Fibroblast of lung (primary cell): ENCODE measurements at regions not wholly inside any gene's neighbourhood (a gene's known extent, or its start where the extent isn't known, plus 50 kb on each side); places are given as distances from the start of the nearest gene placed in this dataset.
"Not testable (repeated sequence)": the region's sequence is repeated elsewhere in the genome, so short reads cannot be mapped to it uniquely, and the experiment has no call there.

ENCODE experiments used
- DNase-seq, 2 donors: peaks; one replicate each; pipeline versions ENCODE4 v3.0.0 to v3.0.0-alpha.2; 2010; ENCODE audit warnings: low read depth in 2 of 2
- H2AFZ ChIP-seq: 2 replicates; pipeline ENCODE4 v1.5.1; 2012; ENCODE audit warnings: low read length, control low read depth, inconsistent platforms
- H3K27ac ChIP-seq: 2 replicates; pipeline ENCODE4 v1.5.1; 2011; ENCODE audit warnings: low read length, control low read depth; ENCODE audit not compliant: insufficient read depth
- H3K27me3 ChIP-seq: 2 replicates; pipeline ENCODE4 v1.5.1; 2011; ENCODE audit warnings: mild to moderate bottlenecking, low read length; ENCODE audit not compliant: control insufficient read depth, insufficient read depth
- H3K36me3 ChIP-seq: 2 replicates; pipeline ENCODE4 v1.5.1; 2011; ENCODE audit warnings: low read length; ENCODE audit not compliant: control insufficient read depth, insufficient read depth
- H3K4me1 ChIP-seq: 2 replicates; pipeline ENCODE4 v1.5.1; 2011; ENCODE audit warnings: low read length; ENCODE audit not compliant: control insufficient read depth, insufficient read depth; ENCODE audit errors: extremely low read depth
- H3K4me2 ChIP-seq: 2 replicates; pipeline ENCODE4 v1.5.1; 2011; ENCODE audit warnings: low read length, control low read depth; ENCODE audit not compliant: insufficient read depth; ENCODE audit errors: extremely low read depth
- H3K4me3 ChIP-seq, 4 experiments: fragments of 200-600 bp in 1 of 4; sonication (generic) in 1 of 4; replicated peaks in 1 of 4; 2 replicates each; pipeline ENCODE4 v1.5.1; 2011 to 2016; ENCODE audit warnings: low read length in 4 of 4, low read depth in 3 of 4, mild to moderate bottlenecking in 3 of 4, control low read depth in 2 of 4, inconsistent platforms in 1 of 4, mixed read lengths in 1 of 4; ENCODE audit not compliant: insufficient read depth in 1 of 4; ENCODE audit errors: control extremely low read depth in 1 of 4
- H3K79me2 ChIP-seq: 2 replicates; pipeline ENCODE4 v1.5.1; 2012; ENCODE audit warnings: mild to moderate bottlenecking, low read length, inconsistent platforms; ENCODE audit not compliant: control insufficient read depth, insufficient read depth
- H3K9ac ChIP-seq: 2 replicates; pipeline ENCODE4 v1.5.1; 2011; ENCODE audit warnings: mild to moderate bottlenecking, low read length, control low read depth; ENCODE audit not compliant: insufficient read depth
- H3K9me3 ChIP-seq: 2 replicates; pipeline ENCODE4 v1.5.1; 2012; ENCODE audit warnings: low read depth, low read length; ENCODE audit not compliant: control insufficient read depth, insufficient read depth
- H4K20me1 ChIP-seq: 2 replicates; pipeline ENCODE4 v1.5.1; 2011; ENCODE audit warnings: low read length; ENCODE audit not compliant: control insufficient read depth, insufficient read depth; ENCODE audit errors: extremely low read depth
- EZH2 ChIP-seq: IDR thresholded peaks from 2 replicates; pipeline ENCODE4 v1.5.1; 2012; ENCODE audit warnings: low read length, control low read depth, mild to moderate bottlenecking; ENCODE audit errors: missing control alignments
- TF ChIP-seq, protein P1 (sequence below), 2 donors: IDR thresholded peaks in 1 of 2; conservative IDR thresholded peaks in 1 of 2; 1 replicate in 1 of 2; 2 replicates in 1 of 2; pipeline ENCODE4 v1.5.1; 2011 to 2012; ENCODE audit warnings: low read length in 2 of 2, control low read depth in 1 of 2, inconsistent platforms in 1 of 2, low read depth in 1 of 2, mild to moderate bottlenecking in 1 of 2

DNA sequence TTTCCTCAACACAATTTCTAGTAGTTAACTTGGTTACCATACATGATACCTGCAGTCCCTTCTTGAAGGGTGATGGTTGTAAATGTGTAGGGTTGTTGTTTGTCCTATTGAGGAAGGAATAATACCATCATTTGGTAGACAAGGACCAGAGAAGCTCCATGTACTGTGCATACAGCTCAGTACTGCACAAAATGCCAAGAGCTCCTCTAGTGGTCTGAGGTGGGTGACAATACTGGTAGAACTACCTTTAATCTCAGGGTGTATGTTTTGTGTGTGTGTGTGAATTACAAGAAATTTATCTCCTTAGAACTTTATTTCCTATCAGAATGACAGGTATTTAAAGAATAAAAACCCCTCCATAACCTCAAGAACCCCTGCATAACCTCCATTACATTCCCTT, 575.3 kb downstream of the TMTC2 start:
- TF ChIP-seq, protein P1, sequence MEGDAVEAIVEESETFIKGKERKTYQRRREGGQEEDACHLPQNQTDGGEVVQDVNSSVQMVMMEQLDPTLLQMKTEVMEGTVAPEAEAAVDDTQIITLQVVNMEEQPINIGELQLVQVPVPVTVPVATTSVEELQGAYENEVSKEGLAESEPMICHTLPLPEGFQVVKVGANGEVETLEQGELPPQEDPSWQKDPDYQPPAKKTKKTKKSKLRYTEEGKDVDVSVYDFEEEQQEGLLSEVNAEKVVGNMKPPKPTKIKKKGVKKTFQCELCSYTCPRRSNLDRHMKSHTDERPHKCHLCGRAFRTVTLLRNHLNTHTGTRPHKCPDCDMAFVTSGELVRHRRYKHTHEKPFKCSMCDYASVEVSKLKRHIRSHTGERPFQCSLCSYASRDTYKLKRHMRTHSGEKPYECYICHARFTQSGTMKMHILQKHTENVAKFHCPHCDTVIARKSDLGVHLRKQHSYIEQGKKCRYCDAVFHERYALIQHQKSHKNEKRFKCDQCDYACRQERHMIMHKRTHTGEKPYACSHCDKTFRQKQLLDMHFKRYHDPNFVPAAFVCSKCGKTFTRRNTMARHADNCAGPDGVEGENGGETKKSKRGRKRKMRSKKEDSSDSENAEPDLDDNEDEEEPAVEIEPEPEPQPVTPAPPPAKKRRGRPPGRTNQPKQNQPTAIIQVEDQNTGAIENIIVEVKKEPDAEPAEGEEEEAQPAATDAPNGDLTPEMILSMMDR (conservative IDR thresholded peaks at IDR 0.05 in 1 of 2, IDR thresholded peaks at IDR 0.05 in 1 of 2; ENCODE audit: low read depth in 1 of 2, low read length in 2 of 2) = no peak
- no peak for TF ChIP-seq EZH2
- no peak overlapping the region for H2AFZ ChIP-seq
- no peaks in the 10 kb centered on the region for H3K79me2 ChIP-seq
- no peaks in the 10 kb centered on the region for H3K36me3 ChIP-seq
- no peaks in the 10 kb centered on the region for H4K20me1 ChIP-seq
- no peak overlapping the region for H3K4me3 ChIP-seq
- no peak overlapping the region for H3K27ac ChIP-seq
- H3K9ac ChIP-seq = no peak overlapping the region
- no peaks in the 10 kb centered on the region for H3K9me3 ChIP-seq
- H3K4me2 ChIP-seq = no peak overlapping the region
- no peaks in the 10 kb centered on the region for H3K4me1 ChIP-seq
- DNase-seq = no peak
- no peaks in the 10 kb centered on the region for H3K27me3 ChIP-seq

DNA sequence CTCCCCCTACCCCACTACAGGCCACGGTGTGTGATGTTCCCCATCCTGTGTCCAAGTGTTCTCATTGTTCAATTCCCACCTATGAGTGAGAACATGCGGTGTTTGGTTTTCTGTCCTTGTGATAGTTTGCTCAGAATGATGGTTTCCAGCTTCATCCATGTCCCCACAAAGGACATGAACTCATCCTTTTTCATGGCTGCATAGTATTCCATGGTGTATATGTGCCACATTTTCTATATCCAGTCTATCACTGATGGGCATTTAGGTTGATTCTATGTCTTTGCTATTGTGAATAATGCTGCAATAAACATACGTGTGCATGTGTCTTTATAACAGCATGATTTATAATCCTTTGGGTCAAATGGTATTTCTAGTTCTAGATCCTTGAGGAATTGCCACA, 573.4 kb downstream of the TMTC2 start:
- not testable (repeated sequence) for H3K4me1 ChIP-seq, H3K27ac ChIP-seq, H3K4me2 ChIP-seq, DNase-seq, H2AFZ ChIP-seq, H3K9ac ChIP-seq, H3K36me3 ChIP-seq, H4K20me1 ChIP-seq, H3K27me3 ChIP-seq, H3K4me3 ChIP-seq, H3K79me2 ChIP-seq, H3K9me3 ChIP-seq

DNA sequence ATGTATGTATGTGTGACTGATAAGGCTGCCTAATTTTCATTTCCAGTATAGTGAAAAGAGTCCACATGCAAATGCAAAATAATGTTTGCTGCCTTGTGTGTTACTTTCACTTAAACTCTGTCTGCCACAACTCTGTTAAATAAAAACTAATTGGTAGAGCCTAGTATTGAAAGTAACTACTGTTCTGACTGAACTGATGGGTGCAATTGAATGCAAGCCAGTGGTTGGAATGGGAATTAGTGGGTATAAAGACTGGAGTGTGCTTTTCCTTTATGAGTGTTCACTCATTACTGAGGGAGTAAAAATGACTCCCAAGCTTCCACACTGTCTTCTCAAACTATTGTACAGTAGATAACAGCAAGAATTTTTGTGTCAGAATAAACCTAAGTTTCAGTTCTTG, 571.0 kb downstream of the TMTC2 start:
- Histone ChIP-seq H3K9ac (no peak overlapping the region), H3K79me2 (no peaks in the 10 kb centered on the region), H3K27ac (no peak overlapping the region), H3K9me3 (no peaks in the 10 kb centered on the region), H3K4me2 (no peak overlapping the region), H3K27me3 (no peaks in the 10 kb centered on the region), H3K4me1 (no peaks in the 10 kb centered on the region), H3K4me3 (no peak overlapping the region), H2AFZ (no peak overlapping the region), H3K36me3 (no peaks in the 10 kb centered on the region), H4K20me1 (no peaks in the 10 kb centered on the region)
- TF ChIP-seq, protein P1 (conservative IDR thresholded peaks at IDR 0.05 in 1 of 2, IDR thresholded peaks at IDR 0.05 in 1 of 2; ENCODE audit: low read depth in 1 of 2, low read length in 2 of 2) = no peak
- no peak for TF ChIP-seq EZH2
- DNase-seq = no peak

DNA sequence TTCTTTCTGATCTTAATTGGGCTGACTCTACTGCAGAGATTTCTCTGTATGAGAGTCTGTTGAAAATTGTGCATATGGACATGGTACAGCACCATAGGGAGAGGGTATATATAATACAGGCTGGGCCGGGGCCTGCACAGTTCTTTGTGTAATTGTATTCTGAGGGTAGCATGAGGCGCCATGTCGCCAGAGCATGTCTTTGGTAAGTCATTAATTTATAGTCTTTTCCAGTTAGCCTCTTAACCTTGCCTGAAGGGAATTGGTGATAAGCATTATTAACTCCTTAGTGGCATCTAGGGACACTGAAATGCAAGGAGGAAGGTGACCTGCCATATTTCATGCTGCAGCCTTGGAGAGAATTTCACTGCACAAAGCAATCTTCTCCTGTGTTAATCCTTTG, 569.9 kb downstream of the TMTC2 start:
- H3K27me3 ChIP-seq = no peaks in the 10 kb centered on the region
- no peak overlapping the region for H3K9ac ChIP-seq
- no peaks in the 10 kb centered on the region for H3K4me1 ChIP-seq
- H3K79me2 ChIP-seq = no peaks in the 10 kb centered on the region
- no peaks in the 10 kb centered on the region for H3K36me3 ChIP-seq
- TF ChIP-seq, protein P1 (conservative IDR thresholded peaks at IDR 0.05 in 1 of 2, IDR thresholded peaks at IDR 0.05 in 1 of 2; ENCODE audit: low read depth in 1 of 2, low read length in 2 of 2) = no peak
- no peak for DNase-seq
- no peak overlapping the region for H2AFZ ChIP-seq
- H3K4me3 ChIP-seq = no peak overlapping the region
- H3K4me2 ChIP-seq = no peak overlapping the region
- H4K20me1 ChIP-seq = no peaks in the 10 kb centered on the region
- no peaks in the 10 kb centered on the region for H3K9me3 ChIP-seq
- no peak overlapping the region for H3K27ac ChIP-seq
